ENCODE measurements at regions not wholly inside any gene's neighbourhood (a gene's known extent, or its start where the extent isn't known, plus 50 kb on each side); places are given as distances from the start of the nearest gene placed in this dataset.

GRCh38 chr2:176814274-176814673 lies 398.3 kb upstream of the HNRNPA3 start:
- no peak for TF ChIP-seq CTCF (tag by site-specific recombination; IDR thresholded peaks at IDR 0.05)
- TF ChIP-seq ZFP41 (tag by site-specific recombination; IDR thresholded peaks at IDR 0.05; ENCODE audit: borderline replicate concordance) = no peak
- TF ChIP-seq ZNF610 (tag by site-specific recombination; IDR thresholded peaks at IDR 0.05; ENCODE audit: borderline replicate concordance) = no peak
